ENCODE measurements at regions not wholly inside any gene's neighbourhood (a gene's known extent, or its start where the extent isn't known, plus 50 kb on each side); places are given as distances from the start of the nearest gene placed in this dataset.

GRCh38 chr14:62253911-62254310 lies 491.7 kb downstream of the SNAPC1 start:
- DNase-seq, result no peak
- Histone ChIP-seq H3K9me3 (no peaks in the 10 kb centered on the region), H3K4me3 (no peak overlapping the region), H3K27ac (no peak overlapping the region), H3K4me1 (no peaks in the 10 kb centered on the region), H3K27me3 (no peaks in the 10 kb centered on the region), H3K36me3 (no peaks in the 10 kb centered on the region)
- 86 to 90% methylated on average over 2 of the region's 2 CpGs for WGBS, 2 donors
- intact Hi-C loops (cut with DNase I), result no loop called here
- TF ChIP-seq POLR2A (IDR thresholded peaks at IDR 0.05), result no peak
- no peak for TF ChIP-seq POLR2AphosphoS5 (IDR thresholded peaks at IDR 0.05)

GRCh38 chr14:62269204-62269603 lies 507.0 kb downstream of the SNAPC1 start:
- WGBS, 2 donors, result 88 to 91% methylated on average over 6 of the region's 6 CpGs
- no peaks in the 10 kb centered on the region for H3K9me3 ChIP-seq
- no peaks in the 10 kb centered on the region for H3K36me3 ChIP-seq
- intact Hi-C loops (cut with DNase I), result no loop called here
- no peak overlapping the region for H3K4me3 ChIP-seq
- no peak for DNase-seq
- no peak overlapping the region for H3K27ac ChIP-seq
- no peaks in the 10 kb centered on the region for H3K4me1 ChIP-seq
- H3K27me3 ChIP-seq, result no peaks in the 10 kb centered on the region
- TF ChIP-seq EP300 (IDR thresholded peaks at IDR 0.05) (no peak), CTCF (IDR thresholded peaks at IDR 0.05) (no peak), POLR2AphosphoS5 (IDR thresholded peaks at IDR 0.05) (no peak), POLR2A (IDR thresholded peaks at IDR 0.05) (no peak)

GRCh38 chr14:62270236-62270635 lies 508.0 kb downstream of the SNAPC1 start:
- Histone ChIP-seq H3K4me1 (no peaks in the 10 kb centered on the region), H3K27me3 (no peaks in the 10 kb centered on the region), H3K4me3 (no peak overlapping the region), H3K9me3 (peaks cover 0 to 3% (median 0%) of the 10 kb centered on the region in 4 donors), H3K27ac (no peak overlapping the region), H3K36me3 (no peaks in the 10 kb centered on the region)
- WGBS, 2 donors, result 90 to 94% methylated on average over 1 of the region's 1 CpG
- intact Hi-C loops (cut with DNase I), result no loop called here
- no peak for TF ChIP-seq EP300 (IDR thresholded peaks at IDR 0.05)
- TF ChIP-seq POLR2AphosphoS5 (IDR thresholded peaks at IDR 0.05), result no peak
- no peak for TF ChIP-seq CTCF (IDR thresholded peaks at IDR 0.05)
- no peak for TF ChIP-seq POLR2A (IDR thresholded peaks at IDR 0.05)
- DNase-seq, result no peak

GRCh38 chr14:62280366-62280765 lies 518.1 kb downstream of the SNAPC1 start:
- H3K4me1 ChIP-seq, result no peaks in the 10 kb centered on the region
- H3K36me3 ChIP-seq, result no peaks in the 10 kb centered on the region
- intact Hi-C loops (cut with DNase I), result no loop called here
- no peak for TF ChIP-seq CTCF (IDR thresholded peaks at IDR 0.05)
- TF ChIP-seq POLR2AphosphoS5 (IDR thresholded peaks at IDR 0.05), result no peak
- no peak for TF ChIP-seq POLR2A (IDR thresholded peaks at IDR 0.05)
- TF ChIP-seq EP300 (IDR thresholded peaks at IDR 0.05), result no peak
- H3K4me3 ChIP-seq, result no peak overlapping the region
- no peaks in the 10 kb centered on the region for H3K27me3 ChIP-seq
- peaks cover 0 to 2% (median 0%) of the 10 kb centered on the region in 4 donors for H3K9me3 ChIP-seq
- no peak for DNase-seq
- H3K27ac ChIP-seq, result no peak overlapping the region

- WGBS, 2 donors, result 87 to 92% methylated on average over 4 of the region's 4 CpGs
- Histone ChIP-seq H3K36me3 (no peaks in the 10 kb centered on the region), H3K27me3 (no peaks in the 10 kb centered on the region), H3K27ac (no peak overlapping the region), H3K9me3 (peaks cover 0 to 2% (median 0%) of the 10 kb centered on the region in 4 donors), H3K4me3 (no peak overlapping the region), H3K4me1 (no peaks in the 10 kb centered on the region)
- intact Hi-C loops (cut with DNase I), result no loop called here
- no peak for DNase-seq
- no peak for TF ChIP-seq POLR2A (IDR thresholded peaks at IDR 0.05)
- no peak for TF ChIP-seq EP300 (IDR thresholded peaks at IDR 0.05)
- no peak for TF ChIP-seq POLR2AphosphoS5 (IDR thresholded peaks at IDR 0.05)
- TF ChIP-seq CTCF (IDR thresholded peaks at IDR 0.05), result no peak
These were observed 521.6 kb downstream of the SNAPC1 start for GRCh38 chr14:62283837-62284236.
